OCI-LY7 (cell line): ENCODE measurements at regions not wholly inside any gene's neighbourhood (a gene's known extent, or its start where the extent isn't known, plus 50 kb on each side); places are given as distances from the start of the nearest gene placed in this dataset.

Source experiments
- BruUV-seq: library from RNA; stranded (reverse); fragments of 400-500 nt; replicated peaks from 2 replicates; lab custom pipeline; 2021; lab: Mats Ljungman, UMichigan
- CTCF ChIA-PET: fragments of 300-600 bp; sonication (Branson Sonifier 250); formaldehyde crosslinking; loops from one replicate; lab custom pipeline; 2022; ENCODE audit warnings: antibody characterized with exemption; ENCODE audit not compliant: unreplicated experiment; lab: Charles Lee
- POLR2A ChIA-PET: fragments of 300-600 bp; sonication (Branson Sonifier 250); formaldehyde crosslinking; loops from one replicate; lab custom pipeline; 2022; ENCODE audit warnings: antibody characterized with exemption; lab: Charles Lee
- DNase-seq: peaks from one replicate; pipeline ENCODE4 v3.0.0-alpha.2; 2015; ENCODE audit warnings: low spot score
- H2AFZ ChIP-seq: fragments of 200-600 bp; sonication (generic), shearing (Covaris generic); 2 replicates; pipeline ENCODE4 v1.6.1; 2014; ENCODE audit warnings: mild to moderate bottlenecking, antibody characterized with exemption, low read length, moderate library complexity
- H3K27ac ChIP-seq: fragments of 200-600 bp; sonication (generic); 2 replicates; pipeline ENCODE4 v1.5.1; 2014; ENCODE audit warnings: mixed run types, low read depth, mild to moderate bottlenecking, moderate library complexity, low read length, inconsistent platforms; ENCODE audit not compliant: poor library complexity, severe bottlenecking
- H3K36me3 ChIP-seq: fragments of 200-600 bp; sonication (generic); 2 replicates; pipeline ENCODE4 v1.6.1; 2014; ENCODE audit warnings: mild to moderate bottlenecking, antibody characterized with exemption, low read length, moderate library complexity, mixed read lengths; ENCODE audit not compliant: insufficient read depth
- H3K4me1 ChIP-seq: fragments of 200-600 bp; sonication (generic); 2 replicates; pipeline ENCODE4 v1.5.1; 2014; ENCODE audit warnings: mild to moderate bottlenecking, low read length; ENCODE audit not compliant: insufficient read depth, poor library complexity, severe bottlenecking
- H3K4me2 ChIP-seq: fragments of 200-600 bp; sonication (generic); 2 replicates; pipeline ENCODE4 v1.6.1; 2014; ENCODE audit warnings: mild to moderate bottlenecking, low read length
- H3K4me3 ChIP-seq: fragments of 200-600 bp; sonication (generic); 2 replicates; pipeline ENCODE4 v1.5.1; 2014; ENCODE audit warnings: mild to moderate bottlenecking, low read depth, low read length; ENCODE audit not compliant: poor library complexity, severe bottlenecking
- H3K79me2 ChIP-seq: fragments of 200-600 bp; sonication (generic); 2 replicates; pipeline ENCODE4 v1.6.1; 2016; ENCODE audit warnings: low read depth, mild to moderate bottlenecking, low read length, moderate library complexity, mixed read lengths; ENCODE audit not compliant: insufficient read depth
- H3K9me2 ChIP-seq: fragments of 200-600 bp; sonication (generic); 2 replicates; pipeline ENCODE4 v1.6.1; 2016; ENCODE audit warnings: mild to moderate bottlenecking, low read length, mixed read lengths; ENCODE audit not compliant: insufficient read depth
- H3K9me3 ChIP-seq: fragments of 200-600 bp; sonication (generic); 2 replicates; pipeline ENCODE4 v1.6.1; 2014; ENCODE audit warnings: mild to moderate bottlenecking, mixed run types, low read length, mixed read lengths
- H4K20me1 ChIP-seq: fragments of 200-600 bp; sonication (generic); 2 replicates; pipeline ENCODE4 v1.6.1; 2014; ENCODE audit warnings: mild to moderate bottlenecking, antibody characterized with exemption, low read length, moderate library complexity, mixed read lengths; ENCODE audit not compliant: insufficient read depth
- CTCF ChIP-seq: fragments of 200-600 bp; sonication (generic); conservative IDR thresholded peaks from 2 replicates; pipeline ENCODE4 v1.5.1; 2014; ENCODE audit warnings: mild to moderate bottlenecking, antibody characterized with exemption, low read length, moderate library complexity, mixed read lengths
- EZH2phosphoT487 ChIP-seq: fragments of 200-600 bp; sonication (generic); IDR thresholded peaks from 2 replicates; pipeline ENCODE4 v1.6.1; 2018; ENCODE audit warnings: low read depth, borderline replicate concordance, mild to moderate bottlenecking, mixed run types, antibody characterized with exemption, low read length, moderate library complexity, mixed read lengths
- intact Hi-C: fragments of 100-400 bp; cut with micrococcal nuclease; formaldehyde crosslinking; loops from one replicate; pipeline ENCODE4 v1.10.0; 2022; ENCODE audit not compliant: unreplicated experiment

GRCh38 chr7:101714097-101714496, 85.0 kb upstream of the MYL10 start:
- Histone ChIP-seq H4K20me1 (no peaks in the 10 kb centered on the region), H3K9me3 (no peaks in the 10 kb centered on the region), H3K4me2 (no peak overlapping the region), H3K27ac (no peak overlapping the region), H3K9me2 (no peaks in the 10 kb centered on the region), H2AFZ (no peak overlapping the region), H3K4me1 (peaks cover 5% of the 10 kb centered on the region), H3K79me2 (no peaks in the 10 kb centered on the region), H3K4me3 (no peak overlapping the region), H3K36me3 (no peaks in the 10 kb centered on the region)
- POLR2A ChIA-PET, result no interaction called here
- CTCF ChIA-PET, result no interaction called here
- no peak for DNase-seq
- TF ChIP-seq CTCF (no peak), EZH2phosphoT487 (no peak)
- BruUV-seq, result no TSS peak
- intact Hi-C loops, result no loop called here

- Histone ChIP-seq H3K9me2 (no peaks in the 10 kb centered on the region), H3K4me2 (no peak overlapping the region; the same call in 1 of the 2 replicates), H2AFZ (peak overlapping the region; percentile 28; the same call in 1 of the 2 replicates), H3K4me1 (peaks cover 5% of the 10 kb centered on the region), H3K36me3 (no peaks in the 10 kb centered on the region), H3K4me3 (no peak overlapping the region), H4K20me1 (no peaks in the 10 kb centered on the region), H3K9me3 (no peaks in the 10 kb centered on the region), H3K79me2 (no peaks in the 10 kb centered on the region), H3K27ac (no peak overlapping the region)
- intact Hi-C loops, result no loop called here
- no peak for DNase-seq
- POLR2A ChIA-PET, result no interaction called here
- TF ChIP-seq CTCF (no peak), EZH2phosphoT487 (no peak)
- BruUV-seq, result no TSS peak
- CTCF ChIA-PET, result no interaction called here
These were observed 88.7 kb upstream of the MYL10 start for GRCh38 chr7:101717628-101718357.

- Histone ChIP-seq H3K27ac (no peak overlapping the region), H3K9me3 (no peaks in the 10 kb centered on the region), H3K9me2 (no peaks in the 10 kb centered on the region), H3K79me2 (no peaks in the 10 kb centered on the region), H3K4me3 (no peak overlapping the region), H4K20me1 (no peaks in the 10 kb centered on the region), H3K36me3 (no peaks in the 10 kb centered on the region), H2AFZ (peak overlapping the region; percentile 28; the same call in 1 of the 2 replicates), H3K4me2 (no peak overlapping the region; the same call in 1 of the 2 replicates), H3K4me1 (peaks cover 5% of the 10 kb centered on the region)
- no peak for DNase-seq
- TF ChIP-seq CTCF (no peak), EZH2phosphoT487 (no peak)
- BruUV-seq, result no TSS peak
- CTCF ChIA-PET, result no interaction called here
- POLR2A ChIA-PET, result no interaction called here
- intact Hi-C loops, result no loop called here
These were observed 89.4 kb upstream of the MYL10 start for GRCh38 chr7:101718363-101719122.
